DMS153 (cell line): ENCODE measurements at regions not wholly inside any gene's neighbourhood (a gene's known extent, or its start where the extent isn't known, plus 50 kb on each side); places are given as distances from the start of the nearest gene placed in this dataset.

ENCODE experiments used
- DNase-seq: peaks from one replicate; lab custom pipeline; 2025; lab: John Stamatoyannopoulos, UW

DNA sequence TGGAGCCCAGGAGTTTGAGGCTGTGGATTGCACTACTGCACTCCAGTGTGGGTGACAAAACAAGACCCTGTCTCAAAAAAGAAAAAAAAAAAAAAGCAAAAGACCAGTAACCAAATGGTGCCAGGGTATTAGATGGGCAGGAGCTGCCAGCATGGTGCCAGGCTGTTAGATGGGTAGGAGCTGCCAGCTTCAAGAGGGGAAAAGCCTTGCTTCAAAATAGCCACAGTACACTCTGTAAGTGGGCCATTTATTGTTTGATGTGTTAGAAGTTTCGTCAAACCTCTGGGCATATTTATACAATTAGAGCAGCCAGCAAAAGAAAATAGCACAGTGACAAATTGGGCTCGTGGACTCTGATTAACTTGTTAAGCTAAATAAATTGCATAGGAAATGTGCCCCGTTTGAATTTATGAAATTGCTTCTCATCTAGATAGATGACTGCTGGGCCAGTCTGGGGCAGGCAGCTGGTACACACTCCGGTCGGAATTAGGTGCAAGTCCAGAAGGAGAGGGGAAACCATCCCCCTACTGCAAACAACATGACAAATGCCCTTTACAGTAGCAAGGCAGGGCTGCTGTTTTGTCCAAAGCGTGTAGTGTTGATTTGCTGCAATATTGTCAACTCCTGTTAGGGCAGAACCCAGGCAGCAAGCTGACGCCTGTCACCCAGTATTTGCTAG, 126.3 kb upstream of the IRX3 start:
- DNase-seq = no peak

- no peak for DNase-seq
Observed at GRCh38 chr16:54412037-54412436, 125.5 kb upstream of the IRX3 start.

DNA sequence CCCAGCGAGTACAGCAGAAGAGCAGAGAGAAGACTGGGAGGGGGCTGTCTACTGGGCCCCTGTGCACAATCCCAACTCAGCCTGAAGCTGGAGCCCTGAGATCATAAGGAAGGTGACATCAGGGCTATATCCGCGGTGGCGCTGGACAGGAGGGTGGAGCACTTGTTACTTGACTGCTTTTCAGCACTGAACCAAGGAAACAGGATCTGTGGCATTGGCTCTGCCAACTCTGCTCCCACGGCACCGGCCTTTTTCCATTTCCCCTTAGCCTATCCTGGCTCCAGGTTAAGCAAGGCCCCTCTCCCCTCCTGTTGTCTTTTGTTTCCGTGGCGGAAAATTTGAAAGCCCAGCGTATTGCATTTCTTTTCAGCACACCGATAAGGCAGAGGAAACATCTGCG, 125.0 kb upstream of the IRX3 start:
- peak; percentile 57 for DNase-seq

DNA sequence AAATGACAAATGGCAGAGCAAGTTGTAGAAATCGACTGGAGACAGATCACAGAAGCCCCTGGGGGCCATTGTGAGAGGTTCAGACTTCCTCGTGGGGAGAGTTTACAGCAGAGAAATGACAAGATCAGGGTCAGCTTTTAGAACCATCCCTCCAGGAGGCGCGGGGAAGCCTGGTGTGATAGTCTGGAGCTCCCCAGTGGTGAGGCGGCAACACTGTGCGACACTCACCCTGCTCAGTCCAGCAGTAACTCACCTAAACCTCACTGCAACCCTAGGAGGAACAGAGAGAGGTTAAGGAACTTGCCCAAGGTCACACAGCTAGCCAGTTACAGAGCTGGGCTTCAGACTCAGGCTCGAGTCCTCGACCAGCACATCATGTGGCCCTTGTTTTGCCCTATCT, 123.4 kb upstream of the IRX3 start:
- DNase-seq = no peak

DNA sequence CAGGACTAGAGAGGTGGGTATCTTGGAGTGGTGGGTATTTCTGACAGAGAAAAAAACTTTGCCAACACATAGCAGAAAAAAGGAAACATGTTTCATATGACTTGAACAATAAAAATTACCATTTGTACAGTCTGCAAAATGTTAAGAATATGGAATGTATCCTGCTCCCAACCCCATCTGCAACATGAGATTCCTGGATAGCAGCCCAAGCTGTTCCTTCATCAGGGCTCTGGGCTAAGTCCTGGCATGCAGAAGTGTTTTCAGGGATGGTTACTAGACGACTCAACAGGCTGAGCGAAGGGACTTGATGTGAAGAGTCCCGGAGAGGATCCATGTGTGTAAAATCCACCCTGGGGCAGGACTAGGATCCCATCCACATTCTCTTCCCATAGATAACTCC, 121.0 kb upstream of the IRX3 start:
- no peak for DNase-seq

- no peak for DNase-seq
Observed at GRCh38 chr16:54405478-54405877, 118.9 kb upstream of the IRX3 start.

GRCh38 chr16:54403580-54403979, 117.0 kb upstream of the IRX3 start:
- DNase-seq = no peak

GRCh38 chr16:54402873-54403272, 116.3 kb upstream of the IRX3 start:
- DNase-seq = no peak

- no peak for DNase-seq
Observed at GRCh38 chr16:54402270-54402669, 115.7 kb upstream of the IRX3 start.

- no peak for DNase-seq
Observed at GRCh38 chr16:54400261-54400660, 113.7 kb upstream of the IRX3 start.

- DNase-seq = no peak
Observed at GRCh38 chr16:54398986-54399385, 112.4 kb upstream of the IRX3 start.

DNA sequence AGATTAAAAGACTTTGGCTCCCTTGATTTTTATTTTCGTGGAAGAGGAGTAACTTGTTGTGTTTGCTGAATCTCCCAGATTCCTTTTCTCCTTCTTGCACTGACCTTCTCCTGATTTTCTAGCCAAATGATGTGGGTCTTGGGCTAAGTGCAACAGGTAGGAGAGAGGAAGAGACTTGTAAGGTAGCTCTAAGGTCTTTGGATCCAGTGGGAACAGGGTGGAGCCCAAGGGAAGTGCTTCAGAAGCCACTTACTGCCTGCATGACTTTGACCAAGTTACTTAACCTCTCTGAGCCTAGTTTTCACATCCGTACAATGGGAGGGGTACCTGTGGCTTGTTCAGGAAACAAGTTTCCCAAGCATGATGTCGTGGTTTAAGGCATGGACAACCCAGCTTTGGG, 111.3 kb upstream of the IRX3 start:
- DNase-seq = no peak

DNA sequence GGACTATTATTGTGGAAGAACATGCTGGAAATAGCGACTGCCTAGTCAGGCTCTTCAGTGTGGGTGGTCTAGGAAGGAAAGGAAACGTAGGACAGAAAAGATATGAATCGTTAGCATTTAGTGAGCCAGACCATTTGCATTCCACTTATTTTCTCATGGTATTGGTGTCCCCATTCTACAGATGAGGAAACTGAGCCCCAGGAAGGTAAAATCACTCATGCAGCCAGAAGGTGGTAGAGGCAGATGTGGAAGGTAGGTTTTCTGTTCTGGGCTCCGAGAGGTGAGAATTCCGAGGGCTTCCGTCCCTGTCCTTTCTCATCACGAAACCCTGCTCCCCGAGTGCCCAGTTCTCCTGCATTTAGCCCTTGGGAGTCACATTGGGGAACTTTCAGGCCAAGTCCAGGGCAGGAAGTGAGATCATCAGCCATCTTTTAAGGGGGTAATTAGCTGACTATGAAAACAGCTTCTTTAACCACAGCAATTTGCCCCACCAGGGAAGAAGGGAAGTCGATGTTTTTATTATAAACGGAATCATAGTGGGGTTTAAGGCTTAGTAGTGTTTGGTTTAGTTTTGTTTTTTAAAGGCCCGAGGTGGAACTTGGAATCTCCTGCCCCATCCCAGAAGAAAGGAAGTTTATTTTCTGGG, 110.7 kb upstream of the IRX3 start:
- no peak for DNase-seq

DNA sequence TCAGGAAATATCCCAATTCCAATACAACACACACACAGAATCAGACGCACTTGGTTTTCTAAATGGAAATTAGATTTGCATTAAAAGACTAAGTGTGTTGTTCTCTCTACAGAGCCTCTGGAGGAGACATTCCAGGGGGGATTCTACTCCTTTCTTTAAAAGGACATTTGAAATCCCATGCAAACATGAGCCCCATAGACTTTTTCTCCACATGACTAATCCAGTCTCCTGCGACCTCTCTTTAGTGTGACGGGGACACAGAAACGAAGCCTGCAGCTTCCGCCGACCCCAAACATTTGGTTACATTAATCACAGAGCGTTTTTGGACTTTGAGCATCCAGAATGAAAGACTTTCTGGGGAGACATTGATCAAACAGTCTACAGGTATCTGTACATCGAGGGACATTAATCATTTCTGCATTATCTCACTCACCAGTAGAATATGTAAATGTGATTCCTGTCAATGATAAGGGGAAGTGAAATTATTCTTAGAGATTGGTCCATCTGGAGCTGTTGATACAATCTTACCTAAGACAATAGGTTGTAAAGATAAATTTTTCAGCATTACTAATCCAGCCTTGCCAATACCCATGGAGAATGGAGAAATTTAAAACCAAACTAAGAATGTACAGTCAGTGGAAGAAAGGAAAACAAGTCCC, 103.4 kb upstream of the IRX3 start:
- no peak for DNase-seq

DNA sequence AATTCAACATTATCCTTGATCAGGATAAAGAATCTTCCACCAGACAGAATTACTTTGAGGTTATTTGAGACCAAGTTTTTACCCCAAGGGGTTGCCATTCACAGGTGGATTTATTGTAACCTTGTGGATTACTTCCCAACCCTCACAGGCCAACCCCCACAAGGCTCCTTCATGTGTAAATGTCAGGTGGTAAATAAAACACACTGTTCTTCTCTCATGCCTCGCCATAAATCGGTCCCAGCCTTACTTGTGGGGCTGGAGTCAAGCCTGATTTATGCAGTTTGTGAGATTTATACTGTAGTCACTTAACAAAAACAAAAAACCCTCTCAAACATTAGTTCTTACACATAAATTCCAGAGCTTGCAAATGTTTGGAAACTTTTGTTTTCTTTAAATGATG, 98.6 kb upstream of the IRX3 start:
- DNase-seq = no peak

DNA sequence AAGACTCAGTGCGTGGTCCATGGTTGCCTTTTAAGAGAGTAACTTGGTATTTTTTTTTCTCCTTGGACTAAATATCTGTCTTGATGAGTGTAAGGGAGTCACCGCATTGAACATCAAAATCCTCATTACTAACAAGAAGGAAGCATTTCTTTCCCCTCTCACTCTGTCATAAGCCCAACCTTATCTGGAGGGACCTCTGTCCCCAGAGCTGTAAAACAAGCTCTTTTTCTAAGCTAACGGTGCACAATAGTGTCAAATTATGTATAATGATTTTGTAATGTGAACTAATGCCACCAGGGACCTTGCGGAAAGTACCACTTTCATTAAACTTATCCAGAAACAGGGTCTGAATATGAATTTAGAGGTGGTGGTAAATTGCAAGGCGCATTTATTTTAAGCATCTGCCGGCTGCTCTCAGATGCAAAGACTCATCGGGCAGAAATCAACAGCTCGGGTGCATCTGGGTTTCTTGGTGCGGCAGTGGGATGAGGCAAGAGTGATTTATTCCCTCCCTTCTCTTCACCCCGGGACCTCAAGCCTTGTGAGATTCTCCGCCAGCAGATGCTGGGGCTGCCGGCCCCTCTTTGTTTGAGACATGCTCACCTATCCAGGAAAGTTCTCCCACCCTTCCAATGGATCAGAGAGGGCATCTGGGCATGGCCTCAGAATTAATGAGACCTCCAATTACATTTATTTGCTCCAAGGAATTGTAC, 95.2 kb upstream of the IRX3 start:
- no peak for DNase-seq

DNA sequence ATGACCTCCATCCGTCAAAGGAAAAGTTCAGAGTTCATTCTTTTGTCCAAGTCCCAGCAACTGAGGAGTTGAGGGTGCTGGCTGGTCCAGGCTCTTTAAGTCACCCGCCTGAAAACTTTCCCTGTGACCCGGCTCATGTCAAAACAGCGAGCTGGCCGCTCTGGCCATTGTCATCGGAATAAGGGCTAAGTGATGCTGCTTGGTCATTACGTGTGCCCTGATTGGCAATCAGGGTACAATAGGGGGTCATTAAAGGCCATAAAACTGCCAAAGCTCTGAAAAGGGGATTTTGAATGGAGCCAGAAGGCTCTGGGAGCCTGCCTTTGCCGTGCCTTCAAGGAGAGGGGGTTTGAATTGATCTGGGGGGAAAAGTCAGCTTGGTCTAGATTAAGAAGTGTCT, 88.5 kb upstream of the IRX3 start:
- no peak for DNase-seq

GRCh38 chr16:54373534-54374520, 87.2 kb upstream of the IRX3 start:
- no peak for DNase-seq

GRCh38 chr16:54370278-54371040, 83.9 kb upstream of the IRX3 start:
- DNase-seq = peak; percentile 43

- no peak for DNase-seq
Observed at GRCh38 chr16:54369861-54370260, 83.3 kb upstream of the IRX3 start.

- DNase-seq = no peak
Observed at GRCh38 chr16:54366943-54367342, 80.4 kb upstream of the IRX3 start.
